HK-2 (cell line): ENCODE measurements at regions not wholly inside any gene's neighbourhood (a gene's known extent, or its start where the extent isn't known, plus 50 kb on each side); places are given as distances from the start of the nearest gene placed in this dataset.
"Not testable (repeated sequence)": the region's sequence is repeated elsewhere in the genome, so short reads cannot be mapped to it uniquely, and the experiment has no call there.

Experiments
- DNase-seq: peaks from one replicate; pipeline ENCODE4 v3.0.0-alpha.2; 2018; ENCODE audit not compliant: unreplicated experiment

- no peak for DNase-seq
Observed at GRCh38 chr7:53087274-53087673, 51.8 kb downstream of the POM121L12 start.

GRCh38 chr7:53094191-53094590 lies 58.8 kb downstream of the POM121L12 start:
- no peak for DNase-seq

- DNase-seq: no peak
Observed at GRCh38 chr7:53094827-53095226, 59.4 kb downstream of the POM121L12 start.

DNA sequence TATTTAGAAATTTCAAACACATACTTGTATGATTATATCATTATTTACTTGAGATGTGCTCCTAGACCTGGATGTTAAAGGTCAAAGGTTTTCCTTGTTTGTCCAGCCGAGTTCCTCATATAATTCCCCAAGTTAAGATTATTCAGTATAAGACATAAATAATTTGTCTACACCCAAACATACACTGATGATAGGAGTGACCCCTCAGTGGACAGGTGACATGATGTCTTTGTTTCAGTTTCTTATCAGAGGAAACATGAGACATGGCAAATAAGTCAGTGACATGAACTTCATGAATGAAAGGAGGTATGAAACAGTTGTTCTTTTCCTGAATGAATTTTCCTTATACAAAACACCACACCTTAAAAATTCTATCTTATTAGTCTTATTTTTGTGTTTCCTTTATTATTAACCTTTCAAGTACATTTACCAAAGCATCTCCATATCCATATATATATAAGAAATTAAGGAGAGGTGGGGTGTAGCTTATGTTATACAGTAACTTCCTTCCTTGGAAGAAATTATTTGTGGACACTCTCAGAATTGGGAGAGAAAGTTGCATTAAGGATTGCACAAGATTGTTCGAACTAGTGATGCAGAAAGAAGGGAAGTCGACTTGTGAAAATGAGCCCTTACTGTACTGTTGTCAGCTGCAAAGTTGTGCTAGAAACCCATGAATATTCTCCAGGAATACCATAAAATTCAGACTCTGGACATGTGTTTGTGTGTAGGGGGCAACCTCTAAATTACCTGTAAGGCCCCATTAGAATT lies 60.5 kb downstream of the POM121L12 start:
- DNase-seq: no peak

- no peak for DNase-seq
Observed at GRCh38 chr7:53100091-53100490, 64.7 kb downstream of the POM121L12 start.

- DNase-seq: no peak
Observed at GRCh38 chr7:53101026-53101425, 65.6 kb downstream of the POM121L12 start.

DNA sequence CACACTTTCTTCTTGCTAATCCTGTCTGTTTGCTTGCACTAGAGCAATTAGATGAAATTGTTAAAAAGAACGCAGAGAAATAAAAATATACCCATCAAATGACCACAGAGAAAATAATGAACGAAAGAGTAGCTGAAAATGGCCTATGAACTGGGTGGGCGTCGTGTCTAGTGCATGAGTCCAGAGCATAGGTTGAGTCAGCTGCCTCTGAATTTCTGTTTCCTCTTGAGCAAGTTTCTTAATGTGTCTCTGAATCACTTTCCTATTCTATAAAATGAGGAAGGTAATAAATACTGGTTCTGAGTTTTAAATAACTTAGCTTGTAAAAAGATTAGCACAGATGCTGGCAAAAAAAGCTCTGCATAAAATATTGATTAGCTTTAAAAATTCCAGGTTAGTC lies 75.0 kb downstream of the POM121L12 start:
- no peak for DNase-seq

DNA sequence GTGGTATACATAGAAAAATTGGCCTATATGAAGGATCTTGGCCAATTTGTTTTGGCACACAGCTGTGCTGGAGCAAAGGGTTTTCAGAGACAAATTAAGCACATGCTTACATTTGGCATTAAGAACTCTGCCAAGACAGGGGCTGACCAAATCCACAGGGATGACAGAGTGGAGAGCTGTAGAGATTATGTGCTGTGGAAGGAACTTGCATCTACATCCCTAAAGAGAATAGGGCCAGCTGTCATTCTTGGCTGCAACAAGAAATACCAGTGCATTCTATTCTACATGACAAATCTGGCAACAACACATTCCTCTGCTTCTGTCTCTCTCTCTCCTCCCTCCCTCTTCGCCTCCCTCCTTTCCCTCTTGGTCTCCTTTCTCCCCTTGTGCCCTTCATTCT lies 75.6 kb downstream of the POM121L12 start:
- DNase-seq: no peak

- no peak for DNase-seq
Observed at GRCh38 chr7:53113424-53113823, 78.0 kb downstream of the POM121L12 start.

GRCh38 chr7:53119514-53119941 lies 84.1 kb downstream of the POM121L12 start:
- DNase-seq: no peak

DNA sequence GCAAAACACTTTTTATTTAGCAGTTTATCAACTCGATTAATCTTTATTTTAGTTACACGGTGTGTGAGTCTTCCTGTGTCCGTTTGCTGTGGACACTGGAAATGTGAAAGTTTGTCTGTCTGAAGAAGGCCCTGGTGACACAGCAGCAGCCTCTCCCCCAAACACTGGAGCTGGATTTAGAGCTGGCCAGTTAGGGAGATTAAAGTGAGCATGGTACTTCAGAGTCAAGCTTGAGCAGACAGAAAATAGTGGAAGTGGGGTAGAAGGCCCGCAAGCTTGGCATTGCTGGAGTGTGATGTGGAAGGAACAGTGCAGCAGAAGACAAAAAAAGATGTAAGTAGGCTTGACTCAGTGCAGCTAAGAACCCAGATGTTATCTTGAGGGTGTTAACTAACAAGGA lies 85.9 kb downstream of the POM121L12 start:
- DNase-seq: no peak

DNA sequence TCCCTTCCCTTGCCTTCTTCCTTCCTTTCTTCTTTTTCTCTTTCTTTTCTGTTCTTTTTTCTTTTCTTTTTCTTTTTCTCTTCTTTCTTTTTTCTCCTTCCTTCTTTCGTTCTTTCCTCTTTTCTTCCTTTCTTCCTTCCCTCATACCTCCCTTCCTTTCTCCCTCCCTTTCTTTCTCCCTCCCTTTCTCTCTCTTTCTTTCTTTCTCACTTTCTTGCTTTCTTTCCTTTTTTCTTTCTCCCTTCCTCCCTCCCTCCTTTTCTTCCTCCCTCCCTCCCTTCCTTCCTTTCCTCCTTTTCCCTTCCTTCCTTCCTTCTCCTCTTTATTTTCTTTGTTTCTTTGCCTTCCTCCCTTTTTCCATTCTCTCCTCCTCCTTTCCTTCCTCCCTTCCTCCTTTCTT lies 96.3 kb downstream of the POM121L12 start:
- DNase-seq: no peak

- no peak for DNase-seq
Observed at GRCh38 chr7:53151496-53151895, 116.1 kb downstream of the POM121L12 start.

- DNase-seq: not testable (repeated sequence)
Observed at GRCh38 chr7:53187184-53187583, 151.8 kb downstream of the POM121L12 start.

DNA sequence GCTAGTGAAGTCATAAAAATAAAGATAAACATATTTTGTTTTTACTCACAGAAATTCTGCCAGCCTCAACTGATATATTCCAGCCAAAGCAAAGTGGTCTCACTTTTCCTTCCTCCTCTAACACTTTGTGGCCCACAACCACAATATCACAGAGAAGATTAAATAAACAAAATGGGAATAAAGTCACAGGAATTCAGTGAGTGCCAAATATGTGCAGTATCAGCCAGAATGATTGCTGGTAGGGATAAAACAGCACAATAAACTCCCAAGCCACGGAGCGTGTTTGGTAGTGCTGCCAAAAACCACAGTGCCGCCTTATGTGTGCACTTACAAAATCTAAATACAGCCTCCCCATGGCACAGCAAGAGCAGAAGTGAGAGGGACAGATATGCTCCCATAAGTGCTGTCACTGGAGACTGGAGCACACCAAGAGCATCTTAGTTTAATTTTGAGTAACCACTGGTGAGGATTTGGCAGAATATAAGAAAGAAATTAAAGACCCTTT lies 155.8 kb downstream of the POM121L12 start:
- DNase-seq: no peak

DNA sequence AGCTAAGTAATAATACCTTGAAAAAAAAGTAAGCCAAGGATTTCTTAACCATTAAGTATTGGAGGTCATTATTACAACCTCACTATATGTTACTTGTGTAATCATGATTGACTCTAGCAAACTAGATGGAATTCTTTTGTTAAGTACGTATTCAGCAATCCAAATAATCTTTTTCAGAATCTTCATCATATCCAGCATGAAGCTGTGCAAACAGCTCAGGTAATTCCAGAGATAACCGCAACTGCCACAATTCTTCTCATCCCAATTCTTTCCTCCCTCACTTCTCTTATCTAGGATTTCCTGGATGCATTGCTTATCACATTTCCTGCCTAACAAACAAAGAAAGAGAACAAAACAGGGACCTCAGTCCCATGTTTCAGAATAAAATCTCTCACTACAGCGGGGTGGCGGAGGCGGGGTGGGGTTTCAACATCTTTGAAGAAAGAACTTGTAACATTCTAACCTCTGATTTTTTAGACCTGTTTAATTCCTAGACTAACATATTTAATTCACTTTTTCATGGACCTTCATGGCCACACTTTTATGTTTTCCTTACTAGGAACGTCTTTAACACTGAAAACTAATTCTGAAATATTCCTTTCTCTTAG lies 156.5 kb downstream of the POM121L12 start:
- no peak for DNase-seq

DNA sequence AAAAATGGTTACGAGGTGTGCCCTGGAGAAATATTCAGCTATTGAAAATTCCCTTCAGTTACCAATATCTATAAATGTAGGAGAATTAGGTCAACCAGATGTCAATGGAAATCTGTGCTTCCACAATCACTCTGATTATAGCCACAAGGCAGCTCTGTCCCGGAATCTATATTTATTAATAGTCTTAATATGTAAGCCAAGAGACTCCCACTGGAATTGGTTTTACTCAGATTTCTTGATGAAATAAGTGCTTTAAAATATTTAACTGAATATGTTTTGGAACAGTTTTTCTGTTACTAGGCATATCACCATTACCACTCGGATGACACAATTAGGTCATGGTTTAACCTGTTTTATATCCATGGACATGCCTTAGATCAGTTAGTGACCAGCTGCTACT lies 169.6 kb downstream of the POM121L12 start:
- DNase-seq: no peak

DNA sequence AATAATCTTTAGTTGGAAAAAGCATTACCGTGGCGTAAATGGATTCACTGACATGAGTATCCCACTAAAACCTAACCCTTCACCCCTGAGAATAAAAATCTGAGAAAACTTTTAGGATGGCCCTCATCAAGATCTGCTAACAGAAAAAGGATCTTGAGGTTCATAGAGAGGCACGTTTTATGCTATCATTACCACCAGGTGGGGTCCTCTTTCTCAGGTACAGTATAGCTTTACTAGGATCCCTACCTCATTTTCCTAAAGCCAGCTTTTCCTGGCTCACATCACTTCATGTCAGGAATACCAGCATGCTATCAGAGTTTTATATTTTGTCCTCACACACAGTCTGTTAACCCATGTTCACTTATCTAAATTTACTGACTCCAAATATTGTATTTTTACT lies 173.7 kb downstream of the POM121L12 start:
- DNase-seq: no peak

- no peak for DNase-seq
Observed at GRCh38 chr7:53214463-53214862, 179.0 kb downstream of the POM121L12 start.

GRCh38 chr7:53218730-53219504 lies 183.5 kb downstream of the POM121L12 start:
- no peak for DNase-seq

DNA sequence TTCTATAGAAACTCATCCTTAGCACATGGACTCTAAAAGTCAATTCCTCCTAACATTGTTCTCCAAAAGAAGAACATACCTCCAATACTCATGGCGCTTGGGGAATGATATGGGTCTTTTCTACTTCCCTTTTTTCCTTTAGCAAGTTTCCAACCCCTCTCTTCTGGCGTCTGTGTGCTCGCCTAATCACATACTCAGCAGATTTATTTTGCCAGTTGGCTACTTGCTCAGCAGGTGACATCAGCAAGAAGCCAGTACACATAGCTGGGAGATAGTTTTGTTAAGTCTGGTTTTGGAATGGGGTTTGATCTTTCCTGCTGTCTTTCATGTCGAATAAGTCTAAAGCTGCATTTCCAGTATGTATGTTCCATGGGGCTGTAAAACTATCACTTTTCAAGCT lies 193.8 kb downstream of the POM121L12 start:
- no peak for DNase-seq

- DNase-seq: no peak
Observed at GRCh38 chr7:53237344-53237913, 202.0 kb downstream of the POM121L12 start.
